ENCODE measurements at regions not wholly inside any gene's neighbourhood (a gene's known extent, or its start where the extent isn't known, plus 50 kb on each side); places are given as distances from the start of the nearest gene placed in this dataset.

DNA sequence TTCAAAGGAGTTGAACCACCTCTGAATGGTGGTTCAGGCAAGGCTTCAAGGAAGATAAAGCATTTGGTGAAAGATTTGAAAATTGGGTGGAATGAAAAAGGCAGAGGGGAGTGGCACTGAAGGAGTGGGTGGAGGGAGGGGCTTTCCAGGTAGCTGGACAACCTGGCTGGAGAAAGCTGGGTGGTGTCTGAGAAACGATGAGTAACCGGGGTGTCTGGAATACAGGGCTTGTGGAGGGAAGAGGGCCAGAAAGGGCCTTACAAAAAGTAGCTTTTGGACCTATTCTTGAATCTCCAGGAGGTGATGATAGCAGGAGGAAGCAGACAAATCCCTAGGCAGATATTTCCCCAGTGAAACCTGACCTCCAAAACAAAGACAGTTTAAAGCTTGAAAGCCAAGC lies 99.3 kb downstream of the RASSF10 start:
- TF ChIP-seq CTCF (conservative IDR thresholded peaks at IDR 0.05 in 1 of 2, IDR thresholded peaks at IDR 0.05 in 1 of 2; ENCODE audit: low read depth in 1 of 2, low read length in 2 of 2) (no peak), EZH2 (IDR thresholded peaks at IDR 0.05; ENCODE audit: low read length, missing control alignments) (no peak)

Data from fibroblast of lung (primary cell).